ENCODE measurements at regions not wholly inside any gene's neighbourhood (a gene's known extent, or its start where the extent isn't known, plus 50 kb on each side); places are given as distances from the start of the nearest gene placed in this dataset.

GRCh38 chr3:17946619-17947018, 204.2 kb upstream of the TBC1D5 start:
- no peak for TF ChIP-seq CTCF (IDR thresholded peaks at IDR 0.05; ENCODE audit: borderline replicate concordance)
- Histone ChIP-seq H3K27me3 (ENCODE audit: low read depth) (peaks cover 5% of the 10 kb centered on the region), H3K9me3 (replicated peaks) (no peaks in the 10 kb centered on the region), H3K4me3 (no peak overlapping the region), H3K27ac (replicated peaks) (no peak overlapping the region), H3K36me3 (no peaks in the 10 kb centered on the region), H3K4me1 (peaks cover 29% of the 10 kb centered on the region)
- no peak for DNase-seq
- intact Hi-C loops (cut with micrococcal nuclease), result no loop called here

GRCh38 chr3:17945799-17946399, 203.5 kb upstream of the TBC1D5 start:
- no peak overlapping the region for H3K4me3 ChIP-seq
- H3K27me3 ChIP-seq (ENCODE audit: low read depth), result peaks cover 5% of the 10 kb centered on the region
- intact Hi-C loops (cut with micrococcal nuclease), result no loop called here
- no peak for DNase-seq
- H3K4me1 ChIP-seq, result peaks cover 23% of the 10 kb centered on the region
- no peak overlapping the region for H3K27ac ChIP-seq (replicated peaks)
- H3K9me3 ChIP-seq (replicated peaks), result no peaks in the 10 kb centered on the region
- no peak for TF ChIP-seq CTCF (IDR thresholded peaks at IDR 0.05; ENCODE audit: borderline replicate concordance)
- H3K36me3 ChIP-seq, result no peaks in the 10 kb centered on the region

GRCh38 chr3:17945018-17945798, 202.8 kb upstream of the TBC1D5 start:
- Histone ChIP-seq H3K4me1 (peaks cover 23% of the 10 kb centered on the region), H3K36me3 (no peaks in the 10 kb centered on the region), H3K27ac (replicated peaks) (no peak overlapping the region), H3K4me3 (no peak overlapping the region), H3K9me3 (replicated peaks) (no peaks in the 10 kb centered on the region), H3K27me3 (ENCODE audit: low read depth) (peaks cover 5% of the 10 kb centered on the region)
- intact Hi-C loops (cut with micrococcal nuclease), result no loop called here
- no peak for TF ChIP-seq CTCF (IDR thresholded peaks at IDR 0.05; ENCODE audit: borderline replicate concordance)
- no peak for DNase-seq

GRCh38 chr3:17942856-17943255, 200.4 kb upstream of the TBC1D5 start:
- TF ChIP-seq CTCF (IDR thresholded peaks at IDR 0.05; ENCODE audit: borderline replicate concordance), result no peak
- intact Hi-C loops (cut with micrococcal nuclease), result no loop called here
- no peak overlapping the region for H3K4me3 ChIP-seq
- H3K27ac ChIP-seq (replicated peaks), result no peak overlapping the region
- H3K9me3 ChIP-seq (replicated peaks), result no peaks in the 10 kb centered on the region
- peaks cover 29% of the 10 kb centered on the region for H3K4me1 ChIP-seq
- DNase-seq, result no peak
- H3K36me3 ChIP-seq, result no peaks in the 10 kb centered on the region
- no peaks in the 10 kb centered on the region for H3K27me3 ChIP-seq (ENCODE audit: low read depth)

GRCh38 chr3:17941766-17942165, 199.3 kb upstream of the TBC1D5 start:
- H3K9me3 ChIP-seq (replicated peaks), result no peaks in the 10 kb centered on the region
- TF ChIP-seq CTCF (IDR thresholded peaks at IDR 0.05; ENCODE audit: borderline replicate concordance), result no peak
- H3K4me3 ChIP-seq, result no peak overlapping the region
- H3K27ac ChIP-seq (replicated peaks), result no peak overlapping the region
- peaks cover 31% of the 10 kb centered on the region for H3K4me1 ChIP-seq
- no peaks in the 10 kb centered on the region for H3K27me3 ChIP-seq (ENCODE audit: low read depth)
- intact Hi-C loops (cut with micrococcal nuclease), result no loop called here
- DNase-seq, result no peak
- no peaks in the 10 kb centered on the region for H3K36me3 ChIP-seq
